Right lobe of liver (tissue), 4 donors: ENCODE measurements at regions not wholly inside any gene's neighbourhood (a gene's known extent, or its start where the extent isn't known, plus 50 kb on each side); places are given as distances from the start of the nearest gene placed in this dataset.

Source experiments
- POLR2A ChIP-seq: fragments of 450-650 bp; IDR thresholded peaks from one replicate; pipeline ENCODE4 v1.6.1; 2017; ENCODE audit warnings: antibody characterized with exemption, mild to moderate bottlenecking
- TF ChIP-seq, protein P1 (sequence below), 4 donors: fragments of 200-600 bp in 3 of 4; fragments of 450-650 bp in 1 of 4; IDR thresholded peaks; one replicate each; pipeline versions ENCODE4 v1.5.1 to v1.8.0; 2016 to 2022; ENCODE audit warnings: antibody characterized with exemption in 4 of 4, mild to moderate bottlenecking in 2 of 4
- donor health status: DM: no; HTN: no; CAD: no.
- donor health status: DM: no; HTN: no; CAD: no.
- donor health status: DM: no; HTN: yes; CAD: no.

DNA sequence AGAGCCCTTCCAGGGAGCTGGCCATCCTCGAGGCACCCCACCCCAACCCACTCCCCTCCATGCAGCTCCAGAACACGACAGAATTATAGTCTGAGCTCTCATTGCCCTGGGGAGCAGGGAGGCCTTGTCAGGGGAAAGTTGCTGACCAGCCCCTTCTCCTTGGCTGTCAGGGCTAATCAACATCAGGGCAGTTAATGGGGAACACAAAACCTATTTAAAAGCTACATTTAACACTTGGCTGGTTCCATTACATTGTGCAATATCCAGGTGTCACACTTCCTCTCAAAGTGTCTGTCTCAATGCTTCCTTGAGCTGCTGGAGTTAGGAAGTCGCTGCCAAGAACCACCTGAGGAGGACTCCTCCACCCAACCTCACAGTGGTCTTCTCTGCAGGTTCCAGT is 111.8 kb upstream of the GRIK3 start:
- TF ChIP-seq, protein P1, sequence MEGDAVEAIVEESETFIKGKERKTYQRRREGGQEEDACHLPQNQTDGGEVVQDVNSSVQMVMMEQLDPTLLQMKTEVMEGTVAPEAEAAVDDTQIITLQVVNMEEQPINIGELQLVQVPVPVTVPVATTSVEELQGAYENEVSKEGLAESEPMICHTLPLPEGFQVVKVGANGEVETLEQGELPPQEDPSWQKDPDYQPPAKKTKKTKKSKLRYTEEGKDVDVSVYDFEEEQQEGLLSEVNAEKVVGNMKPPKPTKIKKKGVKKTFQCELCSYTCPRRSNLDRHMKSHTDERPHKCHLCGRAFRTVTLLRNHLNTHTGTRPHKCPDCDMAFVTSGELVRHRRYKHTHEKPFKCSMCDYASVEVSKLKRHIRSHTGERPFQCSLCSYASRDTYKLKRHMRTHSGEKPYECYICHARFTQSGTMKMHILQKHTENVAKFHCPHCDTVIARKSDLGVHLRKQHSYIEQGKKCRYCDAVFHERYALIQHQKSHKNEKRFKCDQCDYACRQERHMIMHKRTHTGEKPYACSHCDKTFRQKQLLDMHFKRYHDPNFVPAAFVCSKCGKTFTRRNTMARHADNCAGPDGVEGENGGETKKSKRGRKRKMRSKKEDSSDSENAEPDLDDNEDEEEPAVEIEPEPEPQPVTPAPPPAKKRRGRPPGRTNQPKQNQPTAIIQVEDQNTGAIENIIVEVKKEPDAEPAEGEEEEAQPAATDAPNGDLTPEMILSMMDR (IDR thresholded peaks at IDR 0.05), result no peak
- TF ChIP-seq POLR2A, result no peak
